ENCODE measurements at regions not wholly inside any gene's neighbourhood (a gene's known extent, or its start where the extent isn't known, plus 50 kb on each side); places are given as distances from the start of the nearest gene placed in this dataset.

DNA sequence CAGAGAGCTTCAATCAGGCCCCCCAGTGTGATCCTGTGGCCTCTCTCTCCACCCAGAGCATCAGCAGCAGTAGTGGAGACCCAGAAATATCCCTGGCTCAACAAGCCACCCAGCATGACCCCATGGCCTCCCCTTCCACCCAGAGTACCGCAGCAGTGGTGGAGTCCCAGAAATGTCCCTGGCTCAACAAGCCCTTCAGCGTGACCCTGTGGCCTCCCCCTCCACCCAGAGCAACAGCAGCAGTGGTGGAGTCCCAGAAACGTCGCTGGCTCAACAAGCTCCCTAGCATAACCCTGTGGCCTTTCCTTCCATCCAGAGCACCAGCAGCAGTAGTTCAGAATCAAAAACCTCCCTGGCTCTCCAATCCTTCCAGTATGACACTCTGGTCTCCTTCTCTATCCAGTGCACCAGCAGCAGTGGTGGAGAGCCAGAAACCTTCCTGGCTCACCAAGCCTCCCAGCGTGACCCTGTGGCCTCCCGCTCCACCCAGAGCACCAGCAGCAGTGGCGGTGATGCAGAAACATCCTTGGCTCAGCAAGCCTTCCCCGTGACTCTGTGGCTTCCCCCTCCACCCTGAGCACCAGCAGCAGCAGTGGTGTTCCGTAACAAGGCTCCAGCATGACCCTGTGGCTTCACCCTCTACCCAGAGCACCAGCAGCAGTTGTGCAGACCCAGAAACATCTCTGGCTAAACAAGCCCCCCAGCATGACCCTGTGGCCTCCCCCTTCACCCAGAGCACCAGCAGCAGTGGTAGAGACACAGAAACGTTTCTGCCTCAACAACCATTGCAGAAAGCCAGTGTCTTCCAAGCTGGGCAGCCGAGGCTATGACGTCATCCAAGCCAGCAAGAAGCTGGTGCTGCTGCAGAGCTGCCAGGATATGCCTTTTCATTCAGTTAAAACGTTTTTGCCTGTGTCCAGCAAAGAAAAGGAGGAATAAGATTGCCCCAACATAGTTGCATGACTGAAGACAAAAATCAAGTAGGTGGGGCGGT lies 61.3 kb upstream of the TAMM41 start:
- BruUV-seq (replicated peaks) = no TSS peak
- Histone ChIP-seq H3K36me3 (ENCODE audit: control insufficient read depth in 1 of 2, insufficient read depth in 2 of 2, low read length in 2 of 2) (no peaks in the 10 kb centered on the region), H4K20me1 (ENCODE audit: insufficient read depth) (no peaks in the 10 kb centered on the region), H3K79me2 (ENCODE audit: insufficient read depth, low read length) (no peaks in the 10 kb centered on the region), H3K4me1 (ENCODE audit: control insufficient read depth in 1 of 2, insufficient read depth in 2 of 2, low read length in 2 of 2) (no peaks in the 10 kb centered on the region), H3K4me2 (ENCODE audit: low read length) (no peak overlapping the region), H3K27ac (ENCODE audit: low read depth, low read length) (no peak overlapping the region), H3K4me3 (replicated peaks in 1 of 2; ENCODE audit: low read depth in 1 of 2, low read length in 2 of 2) (no peak overlapping the region), H3K9me3 (ENCODE audit: control insufficient read depth in 1 of 2, insufficient read depth in 1 of 2, low read depth in 1 of 2, low read length in 2 of 2) (no peaks in the 10 kb centered on the region), H3K9me2 (ENCODE audit: insufficient read depth) (no peaks in the 10 kb centered on the region), H3K9ac (ENCODE audit: low read length) (no peak overlapping the region), H2AFZ (ENCODE audit: low read depth, low read length, poor library complexity, severe bottlenecking) (no peak overlapping the region), H3K27me3 (ENCODE audit: insufficient read depth, low read length) (peaks cover 14% of the 10 kb centered on the region; the same call in 1 of the 2 replicates)
- DNase-seq (ENCODE audit: low read depth, low spot score) = no peak
- intact Hi-C loops (cut with micrococcal nuclease) = no loop called here
- no peak for ATAC-seq
- POLR2A ChIA-PET = no interaction called here
- CTCF ChIA-PET = no interaction called here
- RAD21 ChIA-PET (ENCODE audit: low non-redundant PET in 1 of 2, low total read pairs in 2 of 2, uncharacterized antibody in 2 of 2, unreplicated experiment in 2 of 2) = no interaction called here
- TF ChIP-seq, protein P1, sequence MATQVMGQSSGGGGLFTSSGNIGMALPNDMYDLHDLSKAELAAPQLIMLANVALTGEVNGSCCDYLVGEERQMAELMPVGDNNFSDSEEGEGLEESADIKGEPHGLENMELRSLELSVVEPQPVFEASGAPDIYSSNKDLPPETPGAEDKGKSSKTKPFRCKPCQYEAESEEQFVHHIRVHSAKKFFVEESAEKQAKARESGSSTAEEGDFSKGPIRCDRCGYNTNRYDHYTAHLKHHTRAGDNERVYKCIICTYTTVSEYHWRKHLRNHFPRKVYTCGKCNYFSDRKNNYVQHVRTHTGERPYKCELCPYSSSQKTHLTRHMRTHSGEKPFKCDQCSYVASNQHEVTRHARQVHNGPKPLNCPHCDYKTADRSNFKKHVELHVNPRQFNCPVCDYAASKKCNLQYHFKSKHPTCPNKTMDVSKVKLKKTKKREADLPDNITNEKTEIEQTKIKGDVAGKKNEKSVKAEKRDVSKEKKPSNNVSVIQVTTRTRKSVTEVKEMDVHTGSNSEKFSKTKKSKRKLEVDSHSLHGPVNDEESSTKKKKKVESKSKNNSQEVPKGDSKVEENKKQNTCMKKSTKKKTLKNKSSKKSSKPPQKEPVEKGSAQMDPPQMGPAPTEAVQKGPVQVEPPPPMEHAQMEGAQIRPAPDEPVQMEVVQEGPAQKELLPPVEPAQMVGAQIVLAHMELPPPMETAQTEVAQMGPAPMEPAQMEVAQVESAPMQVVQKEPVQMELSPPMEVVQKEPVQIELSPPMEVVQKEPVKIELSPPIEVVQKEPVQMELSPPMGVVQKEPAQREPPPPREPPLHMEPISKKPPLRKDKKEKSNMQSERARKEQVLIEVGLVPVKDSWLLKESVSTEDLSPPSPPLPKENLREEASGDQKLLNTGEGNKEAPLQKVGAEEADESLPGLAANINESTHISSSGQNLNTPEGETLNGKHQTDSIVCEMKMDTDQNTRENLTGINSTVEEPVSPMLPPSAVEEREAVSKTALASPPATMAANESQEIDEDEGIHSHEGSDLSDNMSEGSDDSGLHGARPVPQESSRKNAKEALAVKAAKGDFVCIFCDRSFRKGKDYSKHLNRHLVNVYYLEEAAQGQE (IDR thresholded peaks at IDR 0.05; ENCODE audit: low read depth) = no peak
- no peak for TF ChIP-seq SP1 (IDR thresholded peaks at IDR 0.05; ENCODE audit: low read depth)
- no peak for TF ChIP-seq EZH2phosphoT487 (IDR thresholded peaks at IDR 0.05; ENCODE audit: borderline replicate concordance)
- TF ChIP-seq ZNF274 (IDR thresholded peaks at IDR 0.05; ENCODE audit: low read depth, low read length) = no peak
- TF ChIP-seq ATF3 (IDR thresholded peaks at IDR 0.05) = no peak
- no peak for TF ChIP-seq POLR2AphosphoS5 (IDR thresholded peaks at IDR 0.05; ENCODE audit: low read depth, low read length)
- no peak for TF ChIP-seq RAD21 (IDR thresholded peaks at IDR 0.05; ENCODE audit: low read depth)
- TF ChIP-seq ZFX (IDR thresholded peaks at IDR 0.05) = no peak
- TF ChIP-seq POLR2A (IDR thresholded peaks at IDR 0.05; ENCODE audit: borderline replicate concordance, extremely low read depth, insufficient read depth, insufficient read length) = no peak
- TF ChIP-seq FOSL1 (IDR thresholded peaks at IDR 0.05; ENCODE audit: low read depth) = no peak
- TF ChIP-seq, protein P2, sequence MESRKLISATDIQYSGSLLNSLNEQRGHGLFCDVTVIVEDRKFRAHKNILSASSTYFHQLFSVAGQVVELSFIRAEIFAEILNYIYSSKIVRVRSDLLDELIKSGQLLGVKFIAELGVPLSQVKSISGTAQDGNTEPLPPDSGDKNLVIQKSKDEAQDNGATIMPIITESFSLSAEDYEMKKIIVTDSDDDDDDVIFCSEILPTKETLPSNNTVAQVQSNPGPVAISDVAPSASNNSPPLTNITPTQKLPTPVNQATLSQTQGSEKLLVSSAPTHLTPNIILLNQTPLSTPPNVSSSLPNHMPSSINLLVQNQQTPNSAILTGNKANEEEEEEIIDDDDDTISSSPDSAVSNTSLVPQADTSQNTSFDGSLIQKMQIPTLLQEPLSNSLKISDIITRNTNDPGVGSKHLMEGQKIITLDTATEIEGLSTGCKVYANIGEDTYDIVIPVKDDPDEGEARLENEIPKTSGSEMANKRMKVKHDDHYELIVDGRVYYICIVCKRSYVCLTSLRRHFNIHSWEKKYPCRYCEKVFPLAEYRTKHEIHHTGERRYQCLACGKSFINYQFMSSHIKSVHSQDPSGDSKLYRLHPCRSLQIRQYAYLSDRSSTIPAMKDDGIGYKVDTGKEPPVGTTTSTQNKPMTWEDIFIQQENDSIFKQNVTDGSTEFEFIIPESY (IDR thresholded peaks at IDR 0.05; ENCODE audit: extremely low read depth, insufficient replicate concordance, low read length) = no peak
- TF ChIP-seq YY1 (IDR thresholded peaks at IDR 0.05; ENCODE audit: extremely low read depth, insufficient replicate concordance, low read depth, low read length) = no peak
- TF ChIP-seq SIN3A (IDR thresholded peaks at IDR 0.05; ENCODE audit: low read depth) = no peak
